ENCODE measurements at regions not wholly inside any gene's neighbourhood (a gene's known extent, or its start where the extent isn't known, plus 50 kb on each side); places are given as distances from the start of the nearest gene placed in this dataset.

- Histone ChIP-seq H3K36me3 (replicated peaks; ENCODE audit: control insufficient read depth, insufficient read depth, low read length) (no peaks in the 10 kb centered on the region), H3K27me3 (ENCODE audit: control insufficient read depth, insufficient read depth, low read length) (no peaks in the 10 kb centered on the region), H3K4me3 (ENCODE audit: insufficient read depth, low read depth, low read length) (no peak overlapping the region)
- no peak for DNase-seq
These were observed 137.8 kb upstream of the GALNT17 start for GRCh38 chr7:70994176-70994575.

GRCh38 chr7:70997261-70997660 is 134.7 kb upstream of the GALNT17 start:
- Histone ChIP-seq H3K27me3 (ENCODE audit: control insufficient read depth, insufficient read depth, low read length) (no peaks in the 10 kb centered on the region), H3K4me3 (ENCODE audit: insufficient read depth, low read depth, low read length) (no peak overlapping the region), H3K36me3 (replicated peaks; ENCODE audit: control insufficient read depth, insufficient read depth, low read length) (no peaks in the 10 kb centered on the region)
- DNase-seq: no peak

- Histone ChIP-seq H3K36me3 (replicated peaks; ENCODE audit: control insufficient read depth, insufficient read depth, low read length) (no peaks in the 10 kb centered on the region), H3K27me3 (ENCODE audit: control insufficient read depth, insufficient read depth, low read length) (no peaks in the 10 kb centered on the region), H3K4me3 (ENCODE audit: insufficient read depth, low read depth, low read length) (no peak overlapping the region)
- no peak for DNase-seq
These were observed 126.8 kb upstream of the GALNT17 start for GRCh38 chr7:71005109-71005508.

GRCh38 chr7:71009636-71010035 is 122.3 kb upstream of the GALNT17 start:
- Histone ChIP-seq H3K27me3 (ENCODE audit: control insufficient read depth, insufficient read depth, low read length) (no peaks in the 10 kb centered on the region), H3K4me3 (ENCODE audit: insufficient read depth, low read depth, low read length) (no peak overlapping the region), H3K36me3 (replicated peaks; ENCODE audit: control insufficient read depth, insufficient read depth, low read length) (no peaks in the 10 kb centered on the region)
- DNase-seq: no peak

- no peak overlapping the region for H3K4me3 ChIP-seq (ENCODE audit: insufficient read depth, low read depth, low read length)
- DNase-seq: no peak
- H3K27me3 ChIP-seq (ENCODE audit: control insufficient read depth, insufficient read depth, low read length): no peaks in the 10 kb centered on the region
- no peaks in the 10 kb centered on the region for H3K36me3 ChIP-seq (replicated peaks; ENCODE audit: control insufficient read depth, insufficient read depth, low read length)
These were observed 116.6 kb upstream of the GALNT17 start for GRCh38 chr7:71015252-71015900.

GRCh38 chr7:71016401-71016800 is 115.5 kb upstream of the GALNT17 start:
- Histone ChIP-seq H3K4me3 (ENCODE audit: insufficient read depth, low read depth, low read length) (no peak overlapping the region), H3K36me3 (replicated peaks; ENCODE audit: control insufficient read depth, insufficient read depth, low read length) (no peaks in the 10 kb centered on the region), H3K27me3 (ENCODE audit: control insufficient read depth, insufficient read depth, low read length) (no peaks in the 10 kb centered on the region)
- DNase-seq: no peak

- no peaks in the 10 kb centered on the region for H3K36me3 ChIP-seq (replicated peaks; ENCODE audit: control insufficient read depth, insufficient read depth, low read length)
- H3K4me3 ChIP-seq (ENCODE audit: insufficient read depth, low read depth, low read length): no peak overlapping the region
- no peaks in the 10 kb centered on the region for H3K27me3 ChIP-seq (ENCODE audit: control insufficient read depth, insufficient read depth, low read length)
- DNase-seq: no peak
These were observed 114.3 kb upstream of the GALNT17 start for GRCh38 chr7:71017602-71018001.

GRCh38 chr7:71019706-71020105 is 112.2 kb upstream of the GALNT17 start:
- no peak for DNase-seq
- Histone ChIP-seq H3K4me3 (ENCODE audit: insufficient read depth, low read depth, low read length) (no peak overlapping the region), H3K36me3 (replicated peaks; ENCODE audit: control insufficient read depth, insufficient read depth, low read length) (no peaks in the 10 kb centered on the region), H3K27me3 (ENCODE audit: control insufficient read depth, insufficient read depth, low read length) (no peaks in the 10 kb centered on the region)

- no peak for DNase-seq
- H3K27me3 ChIP-seq (ENCODE audit: control insufficient read depth, insufficient read depth, low read length): no peaks in the 10 kb centered on the region
- H3K36me3 ChIP-seq (replicated peaks; ENCODE audit: control insufficient read depth, insufficient read depth, low read length): no peaks in the 10 kb centered on the region
- H3K4me3 ChIP-seq (ENCODE audit: insufficient read depth, low read depth, low read length): no peak overlapping the region
These were observed 110.8 kb upstream of the GALNT17 start for GRCh38 chr7:71021131-71021530.

- no peak overlapping the region for H3K4me3 ChIP-seq (ENCODE audit: insufficient read depth, low read depth, low read length)
- no peaks in the 10 kb centered on the region for H3K36me3 ChIP-seq (replicated peaks; ENCODE audit: control insufficient read depth, insufficient read depth, low read length)
- no peak for DNase-seq
- no peaks in the 10 kb centered on the region for H3K27me3 ChIP-seq (ENCODE audit: control insufficient read depth, insufficient read depth, low read length)
These were observed 105.3 kb upstream of the GALNT17 start for GRCh38 chr7:71026680-71027079.

GRCh38 chr7:71034243-71034642 is 97.7 kb upstream of the GALNT17 start:
- Histone ChIP-seq H3K4me3 (ENCODE audit: insufficient read depth, low read depth, low read length) (no peak overlapping the region), H3K27me3 (ENCODE audit: control insufficient read depth, insufficient read depth, low read length) (no peaks in the 10 kb centered on the region), H3K36me3 (replicated peaks; ENCODE audit: control insufficient read depth, insufficient read depth, low read length) (no peaks in the 10 kb centered on the region)
- DNase-seq: no peak

GRCh38 chr7:71042591-71042990 is 89.4 kb upstream of the GALNT17 start:
- Histone ChIP-seq H3K36me3 (replicated peaks; ENCODE audit: control insufficient read depth, insufficient read depth, low read length) (no peaks in the 10 kb centered on the region), H3K27me3 (ENCODE audit: control insufficient read depth, insufficient read depth, low read length) (no peaks in the 10 kb centered on the region), H3K4me3 (ENCODE audit: insufficient read depth, low read depth, low read length) (no peak overlapping the region)
- DNase-seq: no peak

GRCh38 chr7:71050492-71050891 is 81.5 kb upstream of the GALNT17 start:
- no peak for DNase-seq
- H3K4me3 ChIP-seq (ENCODE audit: insufficient read depth, low read depth, low read length): no peak overlapping the region
- no peaks in the 10 kb centered on the region for H3K36me3 ChIP-seq (replicated peaks; ENCODE audit: control insufficient read depth, insufficient read depth, low read length)
- no peaks in the 10 kb centered on the region for H3K27me3 ChIP-seq (ENCODE audit: control insufficient read depth, insufficient read depth, low read length)

- no peaks in the 10 kb centered on the region for H3K36me3 ChIP-seq (replicated peaks; ENCODE audit: control insufficient read depth, insufficient read depth, low read length)
- H3K27me3 ChIP-seq (ENCODE audit: control insufficient read depth, insufficient read depth, low read length): no peaks in the 10 kb centered on the region
- DNase-seq: no peak
- H3K4me3 ChIP-seq (ENCODE audit: insufficient read depth, low read depth, low read length): no peak overlapping the region
These were observed 76.4 kb upstream of the GALNT17 start for GRCh38 chr7:71055504-71055903.

- Histone ChIP-seq H3K36me3 (replicated peaks; ENCODE audit: control insufficient read depth, insufficient read depth, low read length) (no peaks in the 10 kb centered on the region), H3K27me3 (ENCODE audit: control insufficient read depth, insufficient read depth, low read length) (no peaks in the 10 kb centered on the region), H3K4me3 (ENCODE audit: insufficient read depth, low read depth, low read length) (no peak overlapping the region)
- no peak for DNase-seq
These were observed 54.0 kb upstream of the GALNT17 start for GRCh38 chr7:71077743-71078476.
